ENCODE measurements at regions not wholly inside any gene's neighbourhood (a gene's known extent, or its start where the extent isn't known, plus 50 kb on each side); places are given as distances from the start of the nearest gene placed in this dataset.

- TF ChIP-seq CTCF (IDR thresholded peaks at IDR 0.05; ENCODE audit: borderline replicate concordance, extremely low read depth, low read length, poor library complexity, severe bottlenecking) (no peak), EZH2 (IDR thresholded peaks at IDR 0.05; ENCODE audit: borderline replicate concordance, low read depth, low read length, severe bottlenecking) (no peak)
Measured at GRCh38 chr18:72325307-72325706, 218.8 kb downstream of the CBLN2 start.
